HFFc6 (cell line): ENCODE measurements at regions not wholly inside any gene's neighbourhood (a gene's known extent, or its start where the extent isn't known, plus 50 kb on each side); places are given as distances from the start of the nearest gene placed in this dataset.
"Not testable (repeated sequence)": the region's sequence is repeated elsewhere in the genome, so short reads cannot be mapped to it uniquely, and the experiment has no call there.

Experiments used
- DNase-seq: peaks from one replicate; pipeline ENCODE4 v3.0.0-alpha.2; 2018
- H3K27ac Mint-ChIP-seq: 2 replicates; pipeline ENCODE4 v1.8.0; 2020; ENCODE audit warnings: mild to moderate bottlenecking, mixed read lengths
- H3K27me3 Mint-ChIP-seq: 2 replicates; pipeline ENCODE4 v1.8.0; 2021; ENCODE audit warnings: mild to moderate bottlenecking, moderate library complexity, mixed read lengths; ENCODE audit not compliant: insufficient read depth
- H3K36me3 Mint-ChIP-seq: 2 replicates; pipeline ENCODE4 v1.8.0; 2021; ENCODE audit warnings: low read depth, mixed read lengths
- H3K4me1 Mint-ChIP-seq: 2 replicates; pipeline ENCODE4 v1.8.0; 2020; ENCODE audit warnings: low read depth, mixed read lengths
- H3K4me3 Mint-ChIP-seq: 2 replicates; pipeline ENCODE4 v1.8.0; 2020; ENCODE audit warnings: mild to moderate bottlenecking, moderate library complexity, mixed read lengths
- H3K9me3 Mint-ChIP-seq: 2 replicates; pipeline ENCODE4 v1.8.0; 2020; ENCODE audit warnings: mild to moderate bottlenecking, mixed read lengths
- TF ChIP-seq, protein P1 (sequence below): fragments of 200-600 bp; sonication (generic); IDR thresholded peaks from 2 replicates; pipeline ENCODE4 v1.5.0; 2021; ENCODE audit warnings: antibody characterized with exemption, mild to moderate bottlenecking

DNA sequence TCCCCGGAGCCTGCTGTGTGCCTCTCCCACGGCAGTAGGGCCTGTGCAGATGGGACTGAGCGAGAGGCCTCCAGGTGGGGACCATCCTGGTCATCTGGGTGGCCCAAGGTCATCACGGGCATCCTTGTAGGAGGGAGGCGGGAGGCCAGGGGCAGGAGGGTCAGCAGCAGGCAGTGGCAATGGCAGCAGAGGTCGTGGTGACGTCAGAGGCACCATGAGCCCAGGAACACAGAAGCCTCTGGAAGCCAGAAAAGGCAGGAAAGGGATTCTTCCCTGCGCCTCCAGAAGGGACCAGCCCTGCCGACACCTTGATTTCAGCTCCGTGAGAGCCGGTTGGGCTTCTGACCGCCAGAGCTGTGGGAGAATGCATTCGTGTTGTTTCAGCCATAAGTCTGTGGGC, 190.3 kb downstream of the BANP start:
- H3K27ac Mint-ChIP-seq, result no peak overlapping the region
- H3K9me3 Mint-ChIP-seq, result peaks cover 29% of the 10 kb centered on the region
- no peak for DNase-seq
- H3K27me3 Mint-ChIP-seq, result peaks cover 22% of the 10 kb centered on the region
- TF ChIP-seq, protein P1, sequence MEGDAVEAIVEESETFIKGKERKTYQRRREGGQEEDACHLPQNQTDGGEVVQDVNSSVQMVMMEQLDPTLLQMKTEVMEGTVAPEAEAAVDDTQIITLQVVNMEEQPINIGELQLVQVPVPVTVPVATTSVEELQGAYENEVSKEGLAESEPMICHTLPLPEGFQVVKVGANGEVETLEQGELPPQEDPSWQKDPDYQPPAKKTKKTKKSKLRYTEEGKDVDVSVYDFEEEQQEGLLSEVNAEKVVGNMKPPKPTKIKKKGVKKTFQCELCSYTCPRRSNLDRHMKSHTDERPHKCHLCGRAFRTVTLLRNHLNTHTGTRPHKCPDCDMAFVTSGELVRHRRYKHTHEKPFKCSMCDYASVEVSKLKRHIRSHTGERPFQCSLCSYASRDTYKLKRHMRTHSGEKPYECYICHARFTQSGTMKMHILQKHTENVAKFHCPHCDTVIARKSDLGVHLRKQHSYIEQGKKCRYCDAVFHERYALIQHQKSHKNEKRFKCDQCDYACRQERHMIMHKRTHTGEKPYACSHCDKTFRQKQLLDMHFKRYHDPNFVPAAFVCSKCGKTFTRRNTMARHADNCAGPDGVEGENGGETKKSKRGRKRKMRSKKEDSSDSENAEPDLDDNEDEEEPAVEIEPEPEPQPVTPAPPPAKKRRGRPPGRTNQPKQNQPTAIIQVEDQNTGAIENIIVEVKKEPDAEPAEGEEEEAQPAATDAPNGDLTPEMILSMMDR, result no peak
- no peaks in the 10 kb centered on the region for H3K4me1 Mint-ChIP-seq
- H3K36me3 Mint-ChIP-seq, result peaks cover 21% of the 10 kb centered on the region
- H3K4me3 Mint-ChIP-seq, result no peak overlapping the region

DNA sequence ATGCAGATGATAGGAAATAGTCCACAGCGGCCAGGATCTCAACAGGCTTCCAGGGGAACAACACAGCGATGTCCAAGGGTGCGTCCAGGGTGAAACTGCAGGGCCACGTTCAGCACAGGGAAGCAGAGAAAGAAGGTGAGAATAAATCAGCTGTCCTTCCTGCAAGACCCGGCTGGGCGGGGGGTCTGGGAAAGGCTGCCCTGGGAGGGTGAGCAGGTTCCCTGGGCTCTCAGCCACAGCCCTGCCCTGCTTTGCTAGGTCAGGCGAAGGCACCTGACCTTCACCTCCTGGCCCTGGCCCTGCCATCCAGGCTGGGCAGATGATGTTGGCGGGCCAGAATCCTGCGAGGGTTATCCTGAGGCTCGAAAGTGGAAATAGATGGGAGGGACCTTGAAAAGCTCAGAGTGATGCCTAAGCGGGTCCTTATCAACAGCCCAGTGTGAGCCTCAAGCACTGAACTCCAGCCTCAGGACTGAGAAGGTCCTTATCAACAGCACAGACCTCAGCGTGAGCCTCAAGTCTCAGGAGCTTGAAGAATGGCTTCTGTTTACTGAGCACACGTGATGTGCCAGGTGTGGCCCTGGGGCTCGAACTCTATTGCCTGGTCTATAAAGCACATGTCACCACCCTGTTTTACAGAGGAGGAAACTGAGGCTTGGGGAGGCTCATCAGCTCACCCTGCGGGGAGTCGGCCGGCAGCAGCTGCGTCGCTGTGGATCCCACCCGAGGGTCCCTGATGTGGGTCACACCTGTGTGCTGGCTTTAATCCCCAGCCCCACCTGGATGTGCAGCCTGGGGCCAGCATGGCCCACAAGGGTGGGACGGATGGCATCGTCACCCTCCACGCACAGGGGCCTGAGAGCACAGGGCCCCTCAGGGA, 191.1 kb downstream of the BANP start:
- not testable (repeated sequence) for H3K4me1 Mint-ChIP-seq, H3K27ac Mint-ChIP-seq, DNase-seq, H3K4me3 Mint-ChIP-seq
- H3K27me3 Mint-ChIP-seq, result peaks cover 22% of the 10 kb centered on the region
- H3K36me3 Mint-ChIP-seq, result peaks cover 21% of the 10 kb centered on the region
- H3K9me3 Mint-ChIP-seq, result peaks cover 29% of the 10 kb centered on the region

DNA sequence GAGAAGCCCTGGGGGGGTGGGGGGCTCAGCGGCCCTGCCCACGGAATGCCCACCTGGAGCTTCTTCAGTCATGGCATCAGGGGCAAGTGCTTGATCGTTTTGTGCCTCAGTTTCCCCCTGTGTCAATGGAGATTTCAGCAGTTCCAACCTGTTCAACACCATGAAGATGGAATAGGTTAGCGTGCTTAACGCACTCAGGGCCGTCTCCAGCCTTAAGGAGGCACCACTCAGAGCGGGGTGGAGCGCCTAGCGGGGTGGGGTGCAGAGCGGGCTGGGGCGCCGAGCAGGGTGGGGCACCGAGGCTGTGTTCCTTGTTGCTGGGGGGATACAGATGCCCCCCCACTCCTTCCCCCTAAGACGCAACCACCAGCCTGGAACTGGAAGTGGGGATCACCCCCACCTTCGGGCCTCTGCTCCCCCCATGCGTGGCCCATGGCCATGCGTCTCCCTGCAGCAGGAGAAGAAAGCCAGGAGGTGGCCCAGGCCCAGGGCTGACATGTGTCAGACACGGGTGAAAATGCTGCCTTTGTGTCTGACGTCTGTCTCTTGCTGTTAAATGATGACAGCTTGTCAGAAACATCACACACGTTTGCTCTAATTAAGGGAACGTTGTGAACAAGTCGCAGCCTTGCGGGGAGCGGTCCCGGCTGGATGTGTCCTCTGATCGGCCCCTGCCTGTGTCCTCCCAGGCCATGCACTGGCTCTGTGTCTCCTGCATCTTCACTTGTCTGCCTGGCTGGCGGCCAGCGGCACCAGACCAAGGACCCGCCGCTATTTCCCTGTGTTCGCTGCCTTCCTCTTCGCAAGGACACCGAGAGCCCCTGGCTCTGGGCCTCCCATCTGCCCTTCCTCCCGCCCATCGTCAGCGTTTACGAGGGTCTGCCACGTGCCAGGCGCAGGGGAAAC, 192.1 kb downstream of the BANP start:
- peaks cover 19% of the 10 kb centered on the region for H3K9me3 Mint-ChIP-seq
- H3K27ac Mint-ChIP-seq, H3K4me3 Mint-ChIP-seq, H3K4me1 Mint-ChIP-seq, DNase-seq: not testable (repeated sequence)
- peaks cover 13% of the 10 kb centered on the region for H3K36me3 Mint-ChIP-seq
- H3K27me3 Mint-ChIP-seq, result peaks cover 16% of the 10 kb centered on the region

DNA sequence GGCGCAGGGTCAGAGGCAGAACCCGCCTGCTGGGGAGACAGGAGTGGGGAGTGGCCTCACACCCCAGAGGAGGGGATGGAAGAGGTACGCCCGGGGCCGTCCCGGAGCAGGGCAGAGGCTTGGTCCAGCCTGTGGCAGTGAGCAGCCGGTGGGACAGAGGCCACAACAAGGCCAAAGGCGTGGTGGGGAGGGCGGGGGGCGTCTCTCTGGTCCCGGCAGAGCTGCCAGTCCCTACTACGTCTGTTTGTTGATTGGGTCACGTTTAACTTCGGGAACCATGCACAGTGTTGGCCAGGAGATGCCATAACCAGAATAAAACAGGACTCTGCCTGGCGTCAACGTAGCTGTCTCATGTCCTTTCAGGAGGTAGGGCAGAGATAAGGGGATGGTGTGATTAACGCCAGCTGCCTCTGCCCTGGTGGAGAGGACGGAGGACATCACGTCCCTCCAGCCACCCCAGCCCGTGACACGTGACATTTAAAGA, 192.8 kb downstream of the BANP start:
- H3K36me3 Mint-ChIP-seq, result peaks cover 6% of the 10 kb centered on the region
- H3K27me3 Mint-ChIP-seq, result peaks cover 13% of the 10 kb centered on the region
- H3K4me3 Mint-ChIP-seq, result no peak overlapping the region
- no peak for DNase-seq
- H3K9me3 Mint-ChIP-seq, result peaks cover 12% of the 10 kb centered on the region
- TF ChIP-seq, protein P1, result no peak
- H3K27ac Mint-ChIP-seq, result no peak overlapping the region
- no peaks in the 10 kb centered on the region for H3K4me1 Mint-ChIP-seq

DNA sequence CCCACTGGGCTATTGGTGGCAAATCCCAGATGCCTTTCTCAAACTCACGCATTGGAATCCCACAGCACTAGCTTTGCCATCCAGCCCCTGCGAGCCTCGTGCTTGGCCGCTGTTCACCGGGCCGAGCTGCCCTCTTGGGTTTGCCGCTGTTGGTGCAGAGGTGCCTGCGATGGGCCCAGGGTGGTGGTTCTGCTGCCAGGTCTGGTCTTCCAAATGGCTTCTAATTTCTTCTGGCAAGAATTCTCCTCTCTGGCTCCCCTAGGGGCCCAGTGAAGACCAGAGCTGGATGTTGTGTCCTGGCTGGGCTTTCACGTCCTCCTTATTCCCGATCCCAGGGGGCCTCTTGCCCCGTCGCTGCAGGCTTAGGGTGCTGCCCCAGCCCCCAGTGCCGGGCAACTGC, 194.1 kb downstream of the BANP start:
- peaks cover 13% of the 10 kb centered on the region for H3K27me3 Mint-ChIP-seq
- not testable (repeated sequence) for H3K4me1 Mint-ChIP-seq, H3K36me3 Mint-ChIP-seq, H3K4me3 Mint-ChIP-seq, H3K27ac Mint-ChIP-seq, H3K9me3 Mint-ChIP-seq
- peak; percentile 1 for DNase-seq
- TF ChIP-seq, protein P1, result peak; percentile 42

DNA sequence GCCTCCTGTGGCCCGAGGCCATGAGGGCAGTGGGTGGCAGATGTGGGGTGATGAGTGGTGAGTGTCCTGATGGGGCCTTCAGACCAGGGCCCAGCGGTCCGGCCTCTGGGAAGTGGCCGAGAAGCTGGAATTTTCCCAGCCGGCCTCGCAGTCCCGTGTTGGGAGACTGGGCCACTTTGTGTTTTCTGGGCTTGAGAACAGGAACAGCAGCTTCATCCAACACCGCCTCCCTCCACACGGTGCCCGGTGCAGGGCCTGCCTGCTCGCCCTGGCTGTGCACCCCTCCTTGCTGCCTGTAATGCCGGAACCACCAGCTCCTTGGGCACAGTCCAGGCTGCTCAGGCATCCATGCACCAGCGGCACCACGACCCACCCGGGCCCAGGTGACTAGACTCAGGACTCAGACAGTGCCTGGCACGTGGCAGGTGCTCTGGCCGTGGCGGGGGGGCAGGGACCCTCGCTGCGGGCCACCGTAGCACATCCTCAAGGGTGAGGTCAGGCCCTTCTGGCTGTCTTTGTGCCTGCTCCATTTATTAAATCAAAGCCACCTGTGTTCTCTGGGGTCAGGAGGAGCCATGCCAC, 194.7 kb downstream of the BANP start:
- H3K4me1 Mint-ChIP-seq, H3K4me3 Mint-ChIP-seq, H3K9me3 Mint-ChIP-seq, H3K27ac Mint-ChIP-seq, H3K36me3 Mint-ChIP-seq, DNase-seq: not testable (repeated sequence)
- peaks cover 10% of the 10 kb centered on the region for H3K27me3 Mint-ChIP-seq

DNA sequence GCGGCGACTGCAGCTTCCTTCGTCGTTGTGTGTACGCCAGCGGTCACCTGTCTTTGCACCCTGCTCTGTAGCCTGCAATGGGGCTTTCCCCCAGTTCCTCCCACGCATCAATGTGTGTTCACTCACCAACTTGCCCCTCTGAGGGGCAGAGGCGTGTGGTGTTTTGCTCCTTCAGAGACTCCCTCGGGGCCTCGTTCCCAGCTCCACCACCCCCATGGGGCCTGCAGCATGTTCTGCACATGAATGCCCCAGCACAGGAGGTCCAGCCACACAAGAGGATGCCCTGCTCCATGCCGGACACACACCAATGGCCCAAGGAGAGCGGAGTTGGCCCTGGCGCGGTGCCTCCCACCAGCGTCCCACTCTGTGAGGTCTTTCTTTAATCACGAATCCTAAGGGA, 196.8 kb downstream of the BANP start:
- H3K4me3 Mint-ChIP-seq, H3K4me1 Mint-ChIP-seq, H3K9me3 Mint-ChIP-seq, H3K36me3 Mint-ChIP-seq, DNase-seq, H3K27ac Mint-ChIP-seq: not testable (repeated sequence)
- peaks cover 21% of the 10 kb centered on the region for H3K27me3 Mint-ChIP-seq

DNA sequence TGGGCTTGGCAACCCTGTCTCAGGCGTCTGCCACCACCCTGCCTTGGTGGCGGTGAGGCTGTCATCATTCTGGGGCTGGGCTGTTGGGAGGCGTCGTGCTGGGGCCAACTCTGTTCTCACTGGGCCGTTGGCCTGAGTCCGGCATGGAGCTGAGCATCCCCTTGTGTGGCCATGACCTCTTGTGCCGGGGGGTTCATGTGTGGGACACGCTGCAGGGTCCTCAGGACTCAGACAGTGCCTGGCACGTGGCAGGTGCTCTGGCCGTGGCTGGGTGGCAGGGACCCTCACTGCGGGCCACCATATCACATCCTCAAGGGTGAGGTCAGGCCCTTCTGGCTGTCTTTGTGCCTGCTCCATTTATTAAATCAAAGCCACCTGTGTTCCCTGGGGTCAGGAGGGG, 197.4 kb downstream of the BANP start:
- DNase-seq, H3K9me3 Mint-ChIP-seq, H3K4me1 Mint-ChIP-seq, H3K4me3 Mint-ChIP-seq, H3K36me3 Mint-ChIP-seq, H3K27ac Mint-ChIP-seq: not testable (repeated sequence)
- peaks cover 21% of the 10 kb centered on the region for H3K27me3 Mint-ChIP-seq

DNA sequence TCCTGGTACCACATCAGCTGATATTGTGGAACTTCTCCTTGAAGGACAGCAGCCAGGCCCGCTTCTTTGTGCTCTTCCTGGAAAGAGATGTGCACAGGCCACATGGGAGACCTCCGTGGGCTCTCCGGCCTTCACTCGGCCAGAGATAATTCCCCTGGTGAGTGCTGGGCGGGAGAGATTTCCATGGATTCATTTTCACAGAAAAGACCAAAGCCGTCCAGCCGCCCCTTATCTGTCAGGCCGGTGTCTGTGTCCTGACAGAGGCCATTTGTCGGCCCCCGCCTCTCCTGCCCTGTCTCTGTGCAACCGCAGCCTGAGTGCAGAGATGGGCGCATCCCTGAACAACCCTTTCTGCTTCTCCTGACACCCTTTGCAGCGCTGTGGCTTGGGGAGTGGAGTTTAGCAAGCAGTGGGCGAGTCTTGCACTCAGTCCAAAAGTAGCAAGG, 197.9 kb downstream of the BANP start:
- DNase-seq, H3K4me1 Mint-ChIP-seq, H3K9me3 Mint-ChIP-seq, H3K4me3 Mint-ChIP-seq, H3K36me3 Mint-ChIP-seq, H3K27ac Mint-ChIP-seq: not testable (repeated sequence)
- H3K27me3 Mint-ChIP-seq, result peaks cover 18% of the 10 kb centered on the region

DNA sequence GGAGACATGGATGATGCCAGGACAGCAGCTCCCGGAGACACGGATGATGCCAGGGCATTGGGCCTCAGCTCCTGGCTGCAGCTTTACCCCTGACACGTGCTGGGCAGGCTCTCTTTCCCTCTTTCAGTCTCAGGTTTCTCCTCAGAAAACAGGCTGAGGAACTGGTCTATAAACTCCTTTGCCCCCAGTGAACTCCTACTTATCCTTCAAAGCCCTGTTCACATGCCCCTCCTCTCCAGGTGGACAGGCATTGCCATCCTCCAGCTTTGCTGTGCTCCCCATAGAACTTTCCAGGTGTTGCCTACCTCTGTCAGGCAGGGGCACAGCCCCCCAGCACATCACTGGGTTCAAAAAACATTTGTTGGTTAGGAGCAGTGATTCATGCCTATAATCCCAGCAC, 198.4 kb downstream of the BANP start:
- H3K4me1 Mint-ChIP-seq, H3K36me3 Mint-ChIP-seq, DNase-seq, H3K27ac Mint-ChIP-seq, H3K4me3 Mint-ChIP-seq, H3K9me3 Mint-ChIP-seq: not testable (repeated sequence)
- peaks cover 14% of the 10 kb centered on the region for H3K27me3 Mint-ChIP-seq
